ENCODE measurements at regions not wholly inside any gene's neighbourhood (a gene's known extent, or its start where the extent isn't known, plus 50 kb on each side); places are given as distances from the start of the nearest gene placed in this dataset.

- DNase-seq = no peak
These were observed 321.5 kb downstream of the BRINP1 start for GRCh38 chr9:119047513-119048307.

- no peak for DNase-seq
These were observed 319.0 kb downstream of the BRINP1 start for GRCh38 chr9:119050281-119050680.

- no peak for DNase-seq
These were observed 316.8 kb downstream of the BRINP1 start for GRCh38 chr9:119052339-119053030.

- DNase-seq = no peak
These were observed 316.2 kb downstream of the BRINP1 start for GRCh38 chr9:119053070-119053469.

- DNase-seq = no peak
These were observed 308.4 kb downstream of the BRINP1 start for GRCh38 chr9:119060629-119061385.

GRCh38 chr9:119071636-119072035, 297.6 kb downstream of the BRINP1 start:
- no peak for DNase-seq

- DNase-seq = no peak
These were observed 295.2 kb downstream of the BRINP1 start for GRCh38 chr9:119074017-119074416.

GRCh38 chr9:119078015-119078414, 291.2 kb downstream of the BRINP1 start:
- no peak for DNase-seq

GRCh38 chr9:119083673-119084072, 285.6 kb downstream of the BRINP1 start:
- DNase-seq = no peak

- no peak for DNase-seq
These were observed 282.6 kb downstream of the BRINP1 start for GRCh38 chr9:119086590-119086989.

GRCh38 chr9:119088002-119088547, 281.2 kb downstream of the BRINP1 start:
- peak; percentile 70 for DNase-seq

- DNase-seq = no peak
These were observed 278.2 kb downstream of the BRINP1 start for GRCh38 chr9:119091074-119091473.

GRCh38 chr9:119092125-119092524, 277.1 kb downstream of the BRINP1 start:
- DNase-seq = no peak

- DNase-seq = no peak
These were observed 275.1 kb downstream of the BRINP1 start for GRCh38 chr9:119094086-119094485.

- no peak for DNase-seq
These were observed 274.2 kb downstream of the BRINP1 start for GRCh38 chr9:119095072-119095471.

- DNase-seq = no peak
These were observed 268.2 kb downstream of the BRINP1 start for GRCh38 chr9:119101048-119101447.

GRCh38 chr9:119114681-119115080, 254.6 kb downstream of the BRINP1 start:
- no peak for DNase-seq

Data from NCI-H1436 treated with DMSO at 0.1 percent for 48 hours (cell line).